Activated B cell treated with CpG ODN at 0.5 μM for 24 hours (primary cell): ENCODE measurements at regions not wholly inside any gene's neighbourhood (a gene's known extent, or its start where the extent isn't known, plus 50 kb on each side); places are given as distances from the start of the nearest gene placed in this dataset.

ENCODE experiments used
- ATAC-seq: fragments of 200-7000 bp; cut with Tn5 transposase; one replicate; pipeline ENCODE4 v1.10.0; 2021; ENCODE audit warnings: low read depth, mild to moderate bottlenecking, moderate library complexity
- CTCF ChIA-PET: fragments of 350-600 bp; sonication (Branson Sonifier 250); formaldehyde crosslinking; loops from one replicate; lab custom pipeline; 2021; ENCODE audit warnings: antibody characterized with exemption; lab: Charles Lee
- POLR2A ChIA-PET: fragments of 350-600 bp; sonication (Branson Sonifier 250); formaldehyde crosslinking; loops from one replicate; lab custom pipeline; 2021; ENCODE audit warnings: antibody characterized with exemption; lab: Charles Lee
- DNase-seq: peaks from one replicate; pipeline ENCODE4 v3.0.0; 2022
- H3K27ac Mint-ChIP-seq: one replicate; pipeline ENCODE4 v1.8.0; 2020; ENCODE audit warnings: mixed read lengths
- H3K27me3 Mint-ChIP-seq: one replicate; pipeline ENCODE4 v1.8.0; 2021; ENCODE audit warnings: mixed read lengths
- H3K36me3 Mint-ChIP-seq: one replicate; pipeline ENCODE4 v1.8.0; 2021; ENCODE audit warnings: low read depth, mixed read lengths
- H3K4me1 Mint-ChIP-seq: one replicate; pipeline ENCODE4 v1.8.0; 2021; ENCODE audit warnings: mixed read lengths
- H3K4me3 Mint-ChIP-seq: one replicate; pipeline ENCODE4 v1.8.0; 2020; ENCODE audit warnings: mild to moderate bottlenecking, mixed read lengths
- H3K9me3 Mint-ChIP-seq: one replicate; pipeline ENCODE4 v1.8.0; 2020; ENCODE audit warnings: mixed read lengths
- intact Hi-C: fragments of 100-400 bp; cut with micrococcal nuclease; formaldehyde crosslinking; loops from one replicate; pipeline ENCODE4 v1.15.1; 2024
- TF ChIP-seq, protein P1 (sequence below): fragments of 200-600 bp; IDR thresholded peaks from one replicate; pipeline ENCODE4 v1.8.0; 2022; ENCODE audit warnings: antibody characterized with exemption, mild to moderate bottlenecking

DNA sequence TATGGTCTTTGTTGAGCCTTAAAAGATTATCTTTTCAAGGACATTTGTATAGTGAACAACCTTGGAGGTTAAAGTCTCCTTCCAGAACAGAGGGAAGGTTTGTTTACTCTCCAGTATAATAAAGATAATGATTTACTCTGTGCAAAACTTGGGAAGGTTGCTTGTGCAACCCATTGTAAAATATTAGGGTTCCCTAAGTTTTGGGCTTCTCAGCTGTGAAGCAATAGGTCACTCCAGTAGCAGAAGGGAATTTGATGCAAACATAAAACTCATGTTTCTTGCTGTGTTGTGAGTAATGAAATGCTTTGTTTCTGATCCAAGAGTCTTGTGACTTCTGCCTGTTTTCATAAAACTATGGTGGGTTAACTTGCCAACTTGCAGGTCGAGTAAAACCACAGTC is 177.5 kb downstream of the SUCNR1 start:
- H3K27me3 Mint-ChIP-seq: no peaks in the 10 kb centered on the region
- DNase-seq (no peak), ATAC-seq (no peak)
- no peak overlapping the region for H3K27ac Mint-ChIP-seq
- POLR2A ChIA-PET: no interaction called here
- TF ChIP-seq, protein P1, sequence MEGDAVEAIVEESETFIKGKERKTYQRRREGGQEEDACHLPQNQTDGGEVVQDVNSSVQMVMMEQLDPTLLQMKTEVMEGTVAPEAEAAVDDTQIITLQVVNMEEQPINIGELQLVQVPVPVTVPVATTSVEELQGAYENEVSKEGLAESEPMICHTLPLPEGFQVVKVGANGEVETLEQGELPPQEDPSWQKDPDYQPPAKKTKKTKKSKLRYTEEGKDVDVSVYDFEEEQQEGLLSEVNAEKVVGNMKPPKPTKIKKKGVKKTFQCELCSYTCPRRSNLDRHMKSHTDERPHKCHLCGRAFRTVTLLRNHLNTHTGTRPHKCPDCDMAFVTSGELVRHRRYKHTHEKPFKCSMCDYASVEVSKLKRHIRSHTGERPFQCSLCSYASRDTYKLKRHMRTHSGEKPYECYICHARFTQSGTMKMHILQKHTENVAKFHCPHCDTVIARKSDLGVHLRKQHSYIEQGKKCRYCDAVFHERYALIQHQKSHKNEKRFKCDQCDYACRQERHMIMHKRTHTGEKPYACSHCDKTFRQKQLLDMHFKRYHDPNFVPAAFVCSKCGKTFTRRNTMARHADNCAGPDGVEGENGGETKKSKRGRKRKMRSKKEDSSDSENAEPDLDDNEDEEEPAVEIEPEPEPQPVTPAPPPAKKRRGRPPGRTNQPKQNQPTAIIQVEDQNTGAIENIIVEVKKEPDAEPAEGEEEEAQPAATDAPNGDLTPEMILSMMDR: no peak
- no peaks in the 10 kb centered on the region for H3K36me3 Mint-ChIP-seq
- intact Hi-C loops: no loop called here
- CTCF ChIA-PET: no interaction called here
- H3K9me3 Mint-ChIP-seq: no peaks in the 10 kb centered on the region
- no peaks in the 10 kb centered on the region for H3K4me1 Mint-ChIP-seq
- no peak overlapping the region for H3K4me3 Mint-ChIP-seq

DNA sequence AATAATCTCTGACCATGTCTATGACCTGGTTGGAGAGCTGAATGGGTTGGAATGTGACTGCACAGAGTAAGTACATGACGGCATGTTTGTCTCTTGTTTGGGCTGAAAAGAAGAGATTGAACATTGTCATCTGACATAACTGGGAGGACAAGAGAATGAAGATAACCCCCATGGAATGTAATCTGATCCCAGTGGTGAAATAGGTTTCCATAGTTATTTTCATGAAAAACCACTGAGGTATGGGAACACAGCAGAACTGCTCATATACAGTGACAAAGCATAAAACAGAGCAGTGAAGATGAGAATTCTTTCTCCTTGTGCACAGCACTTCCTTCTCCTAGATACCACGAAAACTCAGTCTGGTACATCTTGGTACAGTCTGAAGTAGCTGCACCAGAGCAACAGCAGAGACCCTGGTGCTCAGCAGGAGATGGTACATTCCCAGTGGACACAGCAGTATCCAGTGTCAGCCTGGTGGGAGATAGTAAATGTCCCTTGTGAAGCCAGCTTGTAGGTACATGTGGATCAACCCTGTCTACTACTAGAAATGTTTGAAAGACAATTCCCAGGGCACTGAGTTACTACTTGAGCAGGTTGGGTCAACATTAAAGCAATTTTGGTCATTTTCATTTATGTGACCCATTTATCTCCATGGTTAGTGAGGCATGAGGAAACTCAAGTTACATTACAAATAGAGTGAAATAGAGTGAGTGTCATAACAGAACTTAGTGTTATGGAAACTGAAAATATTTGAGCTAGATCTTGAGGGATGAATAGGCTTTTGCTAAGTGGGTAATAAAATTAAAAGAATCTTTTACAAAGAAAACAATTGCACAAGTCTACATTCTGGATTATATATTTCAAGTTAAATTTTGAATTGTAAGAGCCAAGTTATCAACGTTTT is 178.3 kb downstream of the SUCNR1 start:
- TF ChIP-seq, protein P1: no peak
- Mint-ChIP-seq H3K4me1 (no peaks in the 10 kb centered on the region), H3K4me3 (no peak overlapping the region), H3K9me3 (no peaks in the 10 kb centered on the region), H3K36me3 (no peaks in the 10 kb centered on the region), H3K27me3 (no peaks in the 10 kb centered on the region), H3K27ac (no peak overlapping the region)
- intact Hi-C loops: no loop called here
- ChIA-PET POLR2A (no interaction called here), CTCF (no interaction called here)
- ATAC-seq (no peak), DNase-seq (no peak)

DNA sequence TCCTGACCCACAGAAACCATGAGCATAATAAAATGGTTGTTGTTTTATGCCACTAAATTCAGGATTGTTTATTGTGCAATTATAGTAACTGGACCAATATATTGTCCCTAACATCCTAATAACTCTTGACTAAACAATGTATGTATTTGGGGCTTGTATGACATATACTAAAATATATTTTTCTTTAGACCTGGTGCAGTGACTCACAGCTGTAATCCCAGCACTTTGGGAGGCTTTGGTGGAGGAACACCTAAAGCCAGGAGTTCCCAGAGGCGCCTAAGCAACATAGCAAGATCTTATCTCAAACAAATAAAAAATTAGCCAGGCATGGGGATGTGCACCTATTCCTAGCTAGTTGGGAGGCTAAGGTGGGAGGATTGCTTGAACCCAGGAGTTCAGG is 180.4 kb downstream of the SUCNR1 start:
- ATAC-seq: no peak
- POLR2A ChIA-PET: no interaction called here

DNA sequence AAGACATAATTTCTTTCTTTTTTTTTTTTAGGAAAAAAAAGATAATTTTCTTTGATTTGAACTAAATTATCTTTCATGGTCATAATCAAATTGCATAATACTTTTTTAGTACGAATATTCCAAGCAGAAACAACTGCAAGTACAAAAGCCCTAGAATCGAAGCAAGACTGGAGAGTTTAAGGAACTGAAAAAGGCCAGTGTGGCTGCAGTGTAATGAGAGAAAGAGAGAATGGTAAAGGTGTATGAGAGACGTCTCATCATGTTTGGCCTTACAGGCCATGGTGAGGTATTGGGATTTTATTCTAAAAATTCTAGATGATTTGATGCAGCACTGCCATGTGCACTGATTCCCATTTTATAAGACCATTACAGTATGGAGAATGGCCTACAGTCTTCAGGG is 180.9 kb downstream of the SUCNR1 start:
- DNase-seq (no peak), ATAC-seq (no peak)
- no peak overlapping the region for H3K4me3 Mint-ChIP-seq
- no peak overlapping the region for H3K27ac Mint-ChIP-seq
- TF ChIP-seq, protein P1: no peak
- ChIA-PET POLR2A (no interaction called here), CTCF (no interaction called here)
- intact Hi-C loops: no loop called here
- H3K4me1 Mint-ChIP-seq: no peaks in the 10 kb centered on the region
- no peaks in the 10 kb centered on the region for H3K36me3 Mint-ChIP-seq
- H3K27me3 Mint-ChIP-seq: peaks cover 3% of the 10 kb centered on the region
- H3K9me3 Mint-ChIP-seq: no peaks in the 10 kb centered on the region

More for the DNA sequence above, 180.4 kb downstream of the SUCNR1 start:
- H3K36me3 Mint-ChIP-seq: no peaks in the 10 kb centered on the region
- peaks cover 3% of the 10 kb centered on the region for H3K27me3 Mint-ChIP-seq
- no peaks in the 10 kb centered on the region for H3K4me1 Mint-ChIP-seq
- intact Hi-C loops: no loop called here
- H3K27ac Mint-ChIP-seq: no peak overlapping the region
- no peak overlapping the region for H3K4me3 Mint-ChIP-seq
- CTCF ChIA-PET: no interaction called here
- no peaks in the 10 kb centered on the region for H3K9me3 Mint-ChIP-seq
- TF ChIP-seq, protein P1: no peak
- DNase-seq: no peak

DNA sequence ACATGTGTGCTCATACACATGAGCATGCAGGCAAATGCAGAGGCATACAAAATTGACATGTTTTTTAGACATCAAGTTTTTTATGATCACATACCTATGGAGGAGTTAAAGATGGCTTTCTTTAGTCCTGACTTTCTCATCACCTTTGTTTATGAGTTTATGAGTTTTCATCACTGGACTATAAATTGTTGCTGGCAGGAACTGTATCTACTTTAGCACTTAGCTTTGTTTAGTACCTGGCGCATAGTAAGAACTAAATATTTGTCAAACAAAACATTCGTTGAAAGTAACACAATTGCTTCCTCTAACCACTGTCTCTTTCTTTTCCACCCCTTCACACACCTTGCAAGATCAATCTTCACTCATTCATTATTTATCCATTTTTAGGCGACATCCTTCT is 182.6 kb downstream of the SUCNR1 start:
- no peak for ATAC-seq
- TF ChIP-seq, protein P1: no peak
- DNase-seq: no peak
- H3K36me3 Mint-ChIP-seq: no peaks in the 10 kb centered on the region
- no peak overlapping the region for H3K4me3 Mint-ChIP-seq
- intact Hi-C loops: no loop called here
- POLR2A ChIA-PET: no interaction called here
- CTCF ChIA-PET: no interaction called here
- no peaks in the 10 kb centered on the region for H3K4me1 Mint-ChIP-seq
- no peak overlapping the region for H3K27ac Mint-ChIP-seq
- H3K27me3 Mint-ChIP-seq: peaks cover 6% of the 10 kb centered on the region
- H3K9me3 Mint-ChIP-seq: no peaks in the 10 kb centered on the region
